ENCODE measurements at regions not wholly inside any gene's neighbourhood (a gene's known extent, or its start where the extent isn't known, plus 50 kb on each side); places are given as distances from the start of the nearest gene placed in this dataset.

- TF ChIP-seq CTCF (conservative IDR thresholded peaks at IDR 0.05; ENCODE audit: low read depth, low read length) = no peak
- TF ChIP-seq EZH2 (IDR thresholded peaks at IDR 0.05; ENCODE audit: low read length, unreplicated experiment) = no peak
- TF ChIP-seq EZH2phosphoT487 (IDR thresholded peaks at IDR 0.05; ENCODE audit: borderline replicate concordance, low read length) = no peak
Observed at GRCh38 chr16:55144651-55145050, 179.4 kb upstream of the IRX6 start.
